NCI-H146 treated with DMSO at 0.1 percent for 48 hours (cell line): ENCODE measurements at regions not wholly inside any gene's neighbourhood (a gene's known extent, or its start where the extent isn't known, plus 50 kb on each side); places are given as distances from the start of the nearest gene placed in this dataset.
"Not testable (repeated sequence)": the region's sequence is repeated elsewhere in the genome, so short reads cannot be mapped to it uniquely, and the experiment has no call there.

ENCODE experiments used
- DNase-seq: peaks from one replicate; lab custom pipeline; 2025; ENCODE audit not compliant: unreplicated experiment; lab: John Stamatoyannopoulos, UW

DNA sequence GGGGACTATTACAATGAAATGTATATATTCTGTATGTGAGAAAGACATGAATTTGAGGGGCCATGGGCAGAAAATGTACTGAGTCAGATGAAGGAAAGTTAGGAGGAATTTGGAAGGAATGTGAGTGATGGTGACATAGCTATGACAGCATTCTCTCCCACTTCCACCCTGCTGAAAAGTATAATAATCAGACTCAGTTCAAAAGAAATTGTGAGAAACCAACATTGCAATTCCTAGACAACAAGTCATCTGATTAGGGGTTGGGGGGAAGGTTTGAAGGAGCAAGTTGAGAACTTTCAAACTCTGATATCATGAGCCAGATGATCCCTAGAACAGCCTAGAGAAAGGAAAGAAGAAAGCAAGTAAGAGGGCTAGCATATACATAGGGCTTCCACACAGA lies 370.6 kb downstream of the DMRTA1 start:
- no peak for DNase-seq

DNA sequence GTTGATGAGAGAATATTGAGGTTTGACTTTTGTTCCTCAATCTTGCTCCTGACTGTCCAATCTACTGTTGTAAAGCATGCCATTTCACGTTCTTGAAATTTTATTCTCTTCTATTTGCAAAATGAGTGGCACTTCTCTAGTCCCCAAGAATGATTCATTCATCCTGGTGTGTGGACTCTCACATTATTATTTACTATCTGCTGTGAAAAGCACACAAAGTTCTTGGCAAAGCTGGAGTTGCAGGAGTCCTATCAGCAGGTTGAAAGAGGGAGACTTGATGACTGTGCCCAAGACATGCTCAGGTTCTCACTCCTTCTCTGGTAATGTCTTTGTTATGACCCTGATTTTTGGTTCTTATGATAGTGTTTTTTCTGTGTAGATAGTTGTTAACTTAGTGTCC lies 382.6 kb downstream of the DMRTA1 start:
- DNase-seq: no peak

DNA sequence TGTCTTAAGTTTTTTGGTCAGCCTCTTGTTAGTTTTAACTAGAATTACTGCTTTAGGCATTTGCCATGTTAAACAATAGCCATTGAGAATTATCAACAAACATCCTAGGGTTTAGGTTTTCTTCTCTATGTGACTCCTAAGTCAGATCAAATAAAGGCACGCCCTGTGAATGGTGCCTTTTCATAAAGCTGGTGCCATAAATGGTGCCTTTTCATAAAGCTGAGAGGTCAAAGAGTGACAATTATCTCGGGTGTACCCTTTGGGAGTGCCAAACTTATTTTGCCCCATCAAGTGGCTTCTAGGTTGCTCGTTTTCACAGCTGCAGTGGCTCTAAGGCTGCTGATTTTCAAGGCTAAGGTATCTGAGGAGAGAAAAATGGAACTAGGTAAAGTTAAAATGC lies 391.6 kb downstream of the DMRTA1 start:
- no peak for DNase-seq

DNA sequence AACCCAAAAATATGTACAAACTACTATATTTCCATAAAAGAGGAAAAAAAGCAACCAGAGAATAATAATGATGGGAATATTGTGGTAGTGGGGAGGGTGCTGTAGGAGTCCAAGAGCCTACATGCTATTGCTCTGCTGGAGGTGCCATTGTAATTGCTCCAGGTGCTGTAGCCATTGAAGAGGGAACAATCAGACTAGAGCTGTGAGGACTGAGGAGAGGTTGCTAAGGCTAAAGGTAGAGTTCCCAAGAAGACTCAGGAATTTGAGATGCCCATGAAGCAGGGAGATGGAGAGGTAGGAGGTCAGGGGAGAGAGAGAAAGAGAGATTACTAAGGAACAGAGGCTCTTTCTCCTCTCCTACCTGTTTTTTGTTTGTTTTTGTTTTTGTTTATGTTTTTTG lies 394.0 kb downstream of the DMRTA1 start:
- DNase-seq: peak; percentile 2

DNA sequence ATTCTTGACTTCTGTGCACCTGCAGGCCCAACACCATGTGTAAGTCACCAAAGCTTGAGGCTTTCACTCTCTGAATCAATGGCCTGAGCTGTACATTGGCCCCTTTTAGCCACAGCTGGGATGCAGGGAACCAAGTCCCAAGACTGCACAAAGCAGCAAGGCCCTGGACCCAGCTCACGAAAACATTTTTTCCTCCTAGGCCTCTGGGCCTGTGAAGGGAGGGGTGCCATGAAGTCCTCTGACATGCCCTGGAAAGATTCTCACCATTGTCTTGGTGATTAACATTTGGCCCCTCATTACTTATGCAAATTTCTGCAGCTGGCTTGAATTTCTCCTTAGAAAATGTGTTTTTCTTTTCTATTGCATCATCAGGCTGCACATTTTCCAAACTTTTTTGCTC lies 398.6 kb downstream of the DMRTA1 start:
- not testable (repeated sequence) for DNase-seq

DNA sequence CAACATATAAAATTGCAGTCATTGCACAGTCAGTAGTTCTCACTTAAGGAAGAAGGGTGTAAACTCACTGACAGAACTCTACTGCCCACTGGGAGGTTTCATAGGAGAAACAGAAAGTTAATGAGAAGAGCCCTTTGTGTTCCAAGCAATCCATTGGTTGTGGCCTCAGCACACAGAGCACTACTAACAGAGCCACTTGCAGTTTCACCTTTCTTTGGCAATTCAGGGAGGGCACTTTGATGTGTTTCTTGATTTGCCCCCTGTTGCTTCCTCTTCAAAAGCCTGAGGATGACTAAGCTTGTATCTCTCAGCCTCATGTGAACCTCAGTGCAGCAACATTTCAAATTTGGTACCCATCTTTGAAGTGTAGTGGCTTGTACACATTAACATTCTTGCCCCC lies 409.4 kb downstream of the DMRTA1 start:
- no peak for DNase-seq

DNA sequence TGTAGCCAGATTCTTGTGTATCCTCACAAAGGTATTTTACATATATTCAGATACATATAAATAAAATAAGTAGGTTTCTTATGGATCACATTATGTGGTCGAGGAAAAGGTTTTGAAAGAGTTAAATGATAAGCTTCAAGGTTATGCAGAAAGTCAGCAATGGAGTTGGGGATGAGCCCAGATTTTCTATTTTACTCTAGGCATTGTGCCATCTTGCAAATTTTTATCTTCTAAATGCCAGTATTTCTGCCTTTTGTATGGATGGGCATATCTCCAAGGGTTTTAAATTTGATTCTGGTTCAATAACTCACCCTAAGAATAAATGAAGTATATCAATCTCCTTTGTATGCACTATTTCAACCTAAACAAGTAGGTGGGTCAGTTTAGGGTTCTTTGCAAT lies 410.7 kb downstream of the DMRTA1 start:
- no peak for DNase-seq

DNA sequence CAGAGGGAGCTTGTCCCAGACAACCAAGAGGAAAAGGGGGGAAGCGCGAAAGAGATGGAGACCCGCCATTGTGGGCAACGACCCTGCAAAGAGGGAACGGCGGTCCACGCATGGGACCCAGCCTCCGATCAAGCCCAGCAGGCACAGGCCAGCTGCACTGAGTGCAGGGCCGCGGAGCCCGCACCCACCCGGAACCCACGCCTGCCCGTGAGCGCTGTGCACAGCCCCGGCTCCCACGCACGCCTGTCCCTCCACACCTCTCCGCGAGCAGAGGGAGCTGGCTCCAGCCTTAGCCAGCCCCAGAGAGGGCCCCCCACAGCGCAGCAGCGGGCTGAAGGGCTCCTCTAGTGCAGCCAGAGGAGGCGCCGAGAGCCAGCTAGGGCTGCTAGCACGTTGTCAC lies 416.5 kb downstream of the DMRTA1 start:
- DNase-seq: no peak

DNA sequence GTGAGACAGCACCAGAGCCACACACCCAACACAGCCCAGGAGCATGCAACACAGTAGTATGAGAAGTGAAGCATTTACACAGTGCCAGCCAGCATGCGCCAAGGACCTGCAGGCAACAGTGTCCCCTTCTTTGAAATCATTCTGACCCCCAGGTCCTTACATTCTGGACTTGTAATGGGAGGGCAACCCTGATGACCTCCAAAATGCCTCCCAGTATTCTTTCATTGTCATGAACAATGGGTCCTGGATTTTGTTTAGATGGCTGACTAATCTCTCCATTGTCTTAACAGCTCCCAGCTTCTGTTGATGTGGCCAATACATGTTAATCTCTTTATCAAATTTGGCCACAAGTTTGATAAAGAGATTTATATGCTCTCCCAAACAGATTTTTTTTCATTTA lies 417.1 kb downstream of the DMRTA1 start:
- DNase-seq: no peak

DNA sequence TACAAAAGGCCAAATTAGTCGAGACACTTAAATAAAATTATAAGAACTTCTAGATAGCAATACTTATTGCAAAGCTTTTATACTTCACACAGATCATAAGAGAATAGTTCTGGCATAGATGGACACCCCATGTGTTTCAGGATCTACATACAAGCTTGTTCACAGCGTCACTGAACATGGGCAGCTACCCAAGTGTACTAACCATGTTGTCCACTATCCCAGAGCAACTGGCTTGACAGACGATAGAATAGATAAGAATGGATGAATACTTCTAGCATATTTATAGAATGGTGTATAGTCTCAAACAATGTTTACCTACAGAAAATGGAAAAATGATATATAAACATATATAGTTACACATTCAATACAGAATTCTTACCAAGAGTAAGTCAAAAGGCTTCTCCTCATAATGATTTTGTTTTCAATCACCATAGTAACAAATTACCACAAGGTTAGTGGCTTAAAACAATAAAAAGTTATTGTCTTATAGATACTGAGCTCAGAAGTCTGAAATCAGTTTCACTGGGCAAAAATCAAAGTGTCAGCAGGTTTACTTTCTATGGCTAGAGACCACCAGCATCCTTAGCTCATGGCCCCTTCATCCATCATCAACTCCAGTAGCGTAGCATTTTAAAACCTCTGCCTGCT lies 446.7 kb downstream of the DMRTA1 start:
- no peak for DNase-seq

DNA sequence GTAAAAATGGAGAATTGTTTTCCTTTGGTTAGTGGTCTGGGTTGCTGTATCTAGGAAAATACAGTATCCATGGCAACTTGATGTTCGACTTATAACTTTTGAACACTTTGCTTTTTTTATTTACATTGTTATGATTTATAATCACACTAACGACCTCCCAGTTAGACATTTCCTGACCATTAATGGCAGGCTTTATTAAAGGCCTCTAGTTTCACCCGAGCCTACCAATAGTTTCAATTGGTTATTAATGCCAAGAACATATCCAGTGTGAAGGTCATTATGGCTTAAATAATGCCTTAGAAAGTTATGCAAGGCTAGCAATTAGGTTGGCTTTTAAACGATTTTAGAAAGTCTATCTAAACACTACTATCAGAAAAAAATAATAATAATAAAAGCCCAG lies 452.0 kb downstream of the DMRTA1 start:
- DNase-seq: no peak

DNA sequence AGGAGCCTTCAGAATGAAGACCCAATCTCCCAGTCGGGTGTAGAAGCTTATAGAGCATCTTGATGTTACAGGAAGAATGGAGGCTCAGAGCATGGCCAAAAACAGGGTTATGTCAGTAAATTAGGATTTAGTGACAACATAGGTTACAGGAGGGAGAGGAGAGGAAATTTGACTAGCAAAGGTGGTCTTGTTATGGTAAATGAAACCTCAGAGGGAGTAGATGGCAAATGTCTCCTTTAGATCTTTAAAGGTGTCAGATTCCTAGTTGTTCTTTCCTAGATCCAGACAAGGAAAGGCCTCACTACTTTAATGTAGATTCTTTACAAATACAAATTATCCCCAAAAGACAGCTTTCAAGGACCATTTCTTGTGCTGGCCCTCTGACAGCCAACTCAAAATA lies 465.0 kb downstream of the DMRTA1 start:
- DNase-seq: no peak

DNA sequence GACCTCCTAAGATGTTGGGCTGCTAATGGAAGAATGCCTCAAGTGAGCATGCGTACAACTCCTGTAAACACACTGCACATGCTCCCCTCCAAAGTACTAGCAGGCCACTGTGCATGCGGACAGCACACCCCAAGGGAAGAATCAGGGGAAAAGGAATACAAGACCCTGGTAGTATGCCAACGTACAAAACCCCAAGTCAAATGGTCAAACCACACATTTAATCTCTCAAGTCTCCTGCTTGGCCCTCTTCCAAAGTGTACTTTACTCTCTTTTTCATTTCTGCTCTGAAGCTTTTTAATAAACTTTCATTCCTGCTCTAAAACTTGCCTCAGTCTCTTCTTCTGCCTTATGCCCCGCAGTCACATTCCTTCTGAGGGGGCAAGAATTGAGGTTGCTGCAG lies 466.4 kb downstream of the DMRTA1 start:
- DNase-seq: no peak

DNA sequence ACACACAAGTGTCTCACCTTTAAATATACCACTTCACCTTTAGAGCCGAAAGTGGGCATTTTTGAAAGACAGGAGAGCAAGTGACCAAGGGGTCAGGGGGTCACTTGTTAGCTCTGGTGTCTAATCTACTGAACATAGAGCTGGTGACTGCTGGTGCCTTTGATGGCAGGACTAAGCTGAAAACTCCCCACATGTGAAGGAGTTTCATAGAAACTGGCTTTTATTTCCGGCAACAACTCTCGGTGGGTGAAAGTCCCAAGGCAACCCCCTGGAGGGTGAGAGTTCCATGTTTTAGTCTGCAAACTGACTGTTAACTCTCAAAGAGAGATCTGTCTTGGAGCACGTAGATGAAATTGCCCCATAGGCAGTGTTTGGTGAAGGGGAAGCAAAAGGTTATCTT lies 466.9 kb downstream of the DMRTA1 start:
- no peak for DNase-seq

DNA sequence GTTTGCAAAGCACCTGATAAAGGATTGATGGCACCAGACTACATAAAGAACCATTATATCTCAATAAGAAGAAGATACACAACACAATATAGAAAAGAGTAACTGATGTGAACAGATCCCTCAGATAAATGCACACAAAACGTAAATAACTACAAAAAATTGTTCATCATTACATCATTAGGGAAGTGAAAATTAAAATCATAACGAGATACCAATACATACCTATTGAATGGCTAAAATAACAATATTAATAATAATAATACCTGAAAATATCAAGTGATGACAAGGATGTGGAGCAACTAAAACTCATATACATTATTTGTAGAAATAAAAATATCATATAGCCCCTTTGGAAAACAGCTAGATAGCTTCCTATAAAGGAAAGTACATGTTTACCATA lies 469.5 kb downstream of the DMRTA1 start:
- DNase-seq: no peak

DNA sequence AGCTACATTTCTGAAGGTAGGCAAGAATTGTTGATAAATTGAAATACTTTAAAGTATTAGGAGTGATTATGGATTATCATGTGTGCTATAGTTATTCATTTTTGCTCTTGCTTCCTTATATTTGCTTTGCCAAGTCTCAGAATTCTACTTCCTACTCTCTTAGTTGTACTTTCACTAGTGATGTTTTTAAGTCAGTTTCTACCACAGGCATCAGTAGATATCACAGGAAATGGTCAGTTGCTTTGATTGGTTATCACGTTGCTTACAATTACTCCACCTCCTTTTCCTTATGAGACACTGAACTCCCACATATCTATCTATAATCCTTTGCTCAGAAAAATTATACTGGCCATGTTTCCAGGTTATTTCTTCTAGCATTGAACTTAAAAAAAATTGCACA lies 472.8 kb downstream of the DMRTA1 start:
- no peak for DNase-seq

DNA sequence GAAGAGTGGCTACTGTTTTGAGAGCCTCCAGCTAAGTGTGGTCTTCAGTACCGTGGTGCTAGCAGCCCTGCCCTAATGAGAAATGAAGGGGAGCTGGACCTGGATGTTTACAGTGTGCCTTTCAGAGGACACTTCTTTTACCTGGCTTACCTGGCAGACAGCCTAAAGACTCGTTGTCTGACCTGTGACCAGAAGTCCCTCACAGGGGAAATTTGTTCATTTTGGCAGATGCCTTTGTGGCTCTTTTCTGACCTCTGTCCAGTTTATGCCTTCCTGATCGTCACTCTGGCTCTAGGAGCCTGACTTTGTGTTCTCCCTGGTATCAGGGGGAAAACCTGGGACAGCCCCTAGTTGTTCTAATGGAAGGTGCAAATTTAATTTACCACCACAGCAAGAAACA lies 475.1 kb downstream of the DMRTA1 start:
- DNase-seq: no peak

DNA sequence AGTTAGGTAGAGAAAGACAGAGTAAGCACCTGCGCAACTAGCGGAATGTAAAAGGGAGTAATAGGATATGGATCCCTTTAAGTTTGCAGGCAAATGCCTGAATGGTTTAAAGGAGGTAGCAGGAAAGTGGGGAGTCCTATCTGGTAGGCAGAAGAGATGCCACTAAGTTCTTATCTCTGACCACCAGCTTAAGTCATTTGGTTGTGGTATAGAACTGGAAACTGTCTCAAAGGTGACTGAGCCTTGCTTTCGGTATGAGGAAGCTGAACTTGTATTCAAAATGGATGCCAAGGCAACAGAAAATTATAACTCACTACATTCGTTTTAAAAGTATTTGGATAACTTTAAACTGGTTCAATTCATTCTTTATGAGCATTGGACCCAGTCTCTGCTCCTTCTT lies 475.6 kb downstream of the DMRTA1 start:
- DNase-seq: no peak

DNA sequence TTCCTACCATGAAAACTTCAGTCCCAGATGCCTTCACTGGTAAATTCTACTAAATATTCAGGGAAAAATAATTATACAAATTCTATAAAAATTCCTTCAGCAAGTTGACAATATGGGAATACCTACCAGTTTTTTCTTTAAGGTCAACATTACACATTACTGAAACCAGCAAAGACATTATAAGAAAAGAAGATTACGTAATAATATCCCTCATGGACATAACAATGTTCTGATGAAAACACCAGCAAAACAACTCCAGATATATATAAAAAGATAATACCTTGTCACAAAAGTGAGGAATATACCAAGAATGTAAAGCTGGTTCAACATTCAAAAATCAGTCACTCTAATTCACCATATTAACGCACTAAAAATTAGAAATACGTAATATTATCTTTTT lies 507.9 kb downstream of the DMRTA1 start:
- no peak for DNase-seq

DNA sequence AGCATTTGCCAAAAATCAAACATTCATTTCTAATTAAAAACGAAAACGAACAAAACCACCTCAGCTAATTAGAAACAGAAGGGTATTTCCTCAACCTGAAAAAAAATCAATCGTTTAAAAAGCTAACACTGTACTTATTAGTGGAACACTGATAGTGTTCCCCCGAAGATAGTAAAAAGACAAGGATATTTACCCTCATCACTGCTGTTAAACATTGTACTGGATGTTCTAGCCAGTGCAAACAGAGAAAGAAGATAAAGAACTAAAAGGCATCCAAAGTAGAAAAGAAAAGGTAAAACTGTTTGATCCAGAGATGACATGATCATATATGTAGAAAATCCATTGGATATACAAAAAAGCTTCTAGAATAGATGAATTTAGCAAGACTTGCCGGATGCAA lies 508.3 kb downstream of the DMRTA1 start:
- peak; percentile 49 for DNase-seq

DNA sequence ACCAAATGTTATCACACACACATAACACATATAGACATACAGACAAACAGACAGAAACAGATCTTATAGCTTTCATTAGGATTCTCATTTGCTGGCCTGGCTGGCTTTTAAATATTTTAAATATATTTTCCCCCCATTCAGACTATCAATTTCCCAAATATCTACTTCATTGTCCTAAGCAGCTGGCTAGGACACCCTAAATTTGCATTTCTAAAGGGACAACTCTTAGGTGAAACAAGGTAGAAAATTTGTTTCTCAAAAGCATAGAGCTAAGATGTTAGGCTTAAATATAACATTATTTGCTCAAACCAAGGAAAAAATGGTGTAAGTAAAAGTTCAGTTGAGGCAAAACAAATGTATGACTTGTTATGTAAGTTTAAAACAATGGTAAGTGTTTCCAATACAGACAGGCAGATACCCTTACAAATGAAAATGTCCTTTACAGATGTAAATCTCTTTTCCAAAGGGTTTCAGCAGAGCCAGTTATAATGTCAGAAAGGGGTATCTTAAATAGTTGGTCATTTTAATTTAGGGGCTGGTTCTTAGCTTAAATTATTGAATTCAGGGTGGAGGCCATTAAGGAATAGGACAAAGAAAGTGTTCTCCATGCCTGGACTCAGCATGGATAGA lies 522.8 kb downstream of the DMRTA1 start:
- no peak for DNase-seq

DNA sequence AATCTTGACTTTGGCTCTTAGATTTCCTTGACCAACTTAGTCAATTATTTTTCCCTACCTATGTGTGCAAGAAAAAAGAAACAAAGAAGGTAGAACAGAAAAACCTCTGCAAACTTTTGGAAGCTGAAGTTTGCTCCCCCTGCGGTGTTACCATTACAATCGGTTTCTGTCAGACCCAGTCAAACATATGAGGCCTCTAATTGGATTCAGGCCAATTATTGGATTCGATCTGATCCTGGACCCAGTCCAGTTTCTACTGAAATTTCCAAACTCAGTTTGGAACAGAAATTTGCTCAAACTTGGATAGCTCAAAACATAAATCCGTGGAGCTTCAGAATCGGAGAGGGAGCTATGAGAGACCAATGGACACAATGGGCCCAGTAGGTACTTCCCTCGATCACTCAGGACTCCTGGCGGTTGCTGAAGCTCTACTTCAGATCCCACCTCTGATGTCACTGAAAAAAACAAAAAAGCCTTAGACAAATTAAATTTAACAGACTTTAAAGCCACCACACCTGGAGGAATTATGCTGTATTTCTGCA lies 523.9 kb downstream of the DMRTA1 start:
- DNase-seq: no peak

DNA sequence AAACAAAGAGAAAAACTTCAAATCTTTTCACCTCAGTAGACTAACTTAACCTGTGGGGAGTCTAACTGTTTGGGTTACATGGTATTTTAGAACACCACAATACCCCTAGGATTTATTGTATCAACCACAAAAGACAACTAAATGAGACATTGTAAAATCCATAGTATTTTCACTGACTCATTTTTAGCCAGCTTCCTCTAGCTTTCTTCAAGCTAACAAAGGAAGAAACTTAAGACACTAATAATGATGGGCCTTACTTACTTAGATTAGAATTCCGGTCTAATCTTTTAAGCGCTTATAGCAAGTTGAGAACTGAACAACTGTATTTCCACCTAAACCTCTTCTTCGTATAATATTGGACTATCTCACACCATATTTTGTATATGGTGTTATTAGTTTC lies 529.3 kb downstream of the DMRTA1 start:
- DNase-seq: no peak
